ENCODE measurements at regions not wholly inside any gene's neighbourhood (a gene's known extent, or its start where the extent isn't known, plus 50 kb on each side); places are given as distances from the start of the nearest gene placed in this dataset.
"Not testable (repeated sequence)": the region's sequence is repeated elsewhere in the genome, so short reads cannot be mapped to it uniquely, and the experiment has no call there.

DNA sequence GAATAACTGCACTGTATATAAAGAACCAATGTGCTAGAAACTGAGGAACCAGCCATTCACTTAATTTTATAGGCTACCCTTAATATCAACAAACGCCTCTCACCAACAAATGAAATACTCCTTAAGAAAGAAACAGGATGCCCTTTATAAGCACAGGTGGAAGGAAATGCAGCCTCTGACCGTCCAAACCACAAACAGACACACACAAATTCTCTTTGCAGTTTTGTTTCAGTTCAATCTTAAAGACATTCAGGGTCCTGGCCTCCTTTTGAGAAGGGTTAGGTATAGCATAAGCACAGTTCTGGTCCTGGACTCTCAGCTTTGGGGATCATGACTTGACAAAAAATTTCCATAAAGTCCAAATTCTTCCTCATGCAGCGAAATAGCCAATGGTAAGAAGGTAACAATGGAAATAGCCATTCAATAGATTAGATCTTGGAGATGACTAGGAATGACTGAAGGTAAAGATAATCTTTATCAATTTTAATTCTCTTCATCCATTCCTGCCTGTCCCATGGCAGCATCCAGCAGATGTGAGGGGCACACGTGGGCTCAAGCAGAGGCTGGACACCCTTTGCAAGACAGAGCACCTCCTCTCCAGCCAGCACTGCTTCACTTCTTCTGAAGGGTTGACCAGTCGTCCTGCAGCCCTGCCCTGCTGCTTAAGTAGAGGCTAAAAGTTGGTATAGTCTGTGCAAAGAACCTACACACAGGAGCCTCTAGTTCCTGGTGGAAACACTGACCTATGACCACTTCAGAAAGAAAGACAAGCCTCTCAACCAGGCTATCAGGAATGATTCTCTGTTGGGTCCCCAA is 123.9 kb downstream of the CD83 start:
- no peaks in the 10 kb centered on the region for H3K9me3 ChIP-seq (ENCODE audit: low read depth)
- H4K20me1 ChIP-seq (ENCODE audit: insufficient read depth, poor library complexity, severe bottlenecking) = no peaks in the 10 kb centered on the region
- H3K27me3 ChIP-seq = no peaks in the 10 kb centered on the region
- TF ChIP-seq, protein P1, sequence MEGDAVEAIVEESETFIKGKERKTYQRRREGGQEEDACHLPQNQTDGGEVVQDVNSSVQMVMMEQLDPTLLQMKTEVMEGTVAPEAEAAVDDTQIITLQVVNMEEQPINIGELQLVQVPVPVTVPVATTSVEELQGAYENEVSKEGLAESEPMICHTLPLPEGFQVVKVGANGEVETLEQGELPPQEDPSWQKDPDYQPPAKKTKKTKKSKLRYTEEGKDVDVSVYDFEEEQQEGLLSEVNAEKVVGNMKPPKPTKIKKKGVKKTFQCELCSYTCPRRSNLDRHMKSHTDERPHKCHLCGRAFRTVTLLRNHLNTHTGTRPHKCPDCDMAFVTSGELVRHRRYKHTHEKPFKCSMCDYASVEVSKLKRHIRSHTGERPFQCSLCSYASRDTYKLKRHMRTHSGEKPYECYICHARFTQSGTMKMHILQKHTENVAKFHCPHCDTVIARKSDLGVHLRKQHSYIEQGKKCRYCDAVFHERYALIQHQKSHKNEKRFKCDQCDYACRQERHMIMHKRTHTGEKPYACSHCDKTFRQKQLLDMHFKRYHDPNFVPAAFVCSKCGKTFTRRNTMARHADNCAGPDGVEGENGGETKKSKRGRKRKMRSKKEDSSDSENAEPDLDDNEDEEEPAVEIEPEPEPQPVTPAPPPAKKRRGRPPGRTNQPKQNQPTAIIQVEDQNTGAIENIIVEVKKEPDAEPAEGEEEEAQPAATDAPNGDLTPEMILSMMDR (IDR thresholded peaks at IDR 0.05; ENCODE audit: poor library complexity) = no peak
- no peak for TF ChIP-seq EZH2phosphoT487 (IDR thresholded peaks at IDR 0.05; ENCODE audit: low read depth, severe bottlenecking, unreplicated experiment)
- no peaks in the 10 kb centered on the region for H3K4me1 ChIP-seq (ENCODE audit: insufficient read depth)
- no peaks in the 10 kb centered on the region for H3K9me2 ChIP-seq (replicated peaks; ENCODE audit: insufficient read depth)
- 80% methylated on average over 5 of the region's 5 CpGs for WGBS (ENCODE audit: low lambda C conversion rate, missing lambda C conversion rate)
- H2AFZ ChIP-seq = no peak overlapping the region
- no peaks in the 10 kb centered on the region for H3K36me3 ChIP-seq (replicated peaks; ENCODE audit: insufficient read depth, low read depth)
- no peak overlapping the region for H3K27ac ChIP-seq
- H3K79me2 ChIP-seq = no peaks in the 10 kb centered on the region
- DNase-seq (ENCODE audit: low spot score) = no peak
- H3K4me3 ChIP-seq = no peak overlapping the region
- no peak overlapping the region for H3K4me2 ChIP-seq

DNA sequence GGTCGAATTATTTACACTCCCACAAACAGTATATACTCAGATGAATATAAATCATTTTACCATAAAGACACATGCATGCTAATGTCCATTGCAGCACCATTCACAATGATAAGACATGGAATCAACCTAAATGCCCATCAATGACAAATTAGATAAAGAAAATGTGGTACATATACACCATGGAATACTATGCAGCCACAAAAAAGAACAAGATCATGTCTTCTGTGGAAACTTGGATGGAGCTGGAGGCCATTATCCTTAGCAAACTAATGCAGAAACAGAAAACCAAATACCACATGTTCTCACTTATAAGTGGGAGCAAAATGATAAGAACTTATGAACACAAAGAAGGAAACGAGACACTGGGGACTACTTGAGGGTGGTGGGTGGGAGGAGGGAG is 125.3 kb downstream of the CD83 start:
- not testable (repeated sequence) for H3K4me1 ChIP-seq (ENCODE audit: insufficient read depth); H3K79me2 ChIP-seq; H3K27ac ChIP-seq; H3K9me2 ChIP-seq (replicated peaks; ENCODE audit: insufficient read depth); DNase-seq (ENCODE audit: low spot score); H3K9me3 ChIP-seq (ENCODE audit: low read depth); H2AFZ ChIP-seq; H3K4me3 ChIP-seq; H4K20me1 ChIP-seq (ENCODE audit: insufficient read depth, poor library complexity, severe bottlenecking); H3K4me2 ChIP-seq; H3K36me3 ChIP-seq (replicated peaks; ENCODE audit: insufficient read depth, low read depth); H3K27me3 ChIP-seq
- whole genome bisulfite sequencing (ENCODE audit: low lambda C conversion rate, missing lambda C conversion rate) = 92% methylated on average over 2 of the region's 2 CpGs

DNA sequence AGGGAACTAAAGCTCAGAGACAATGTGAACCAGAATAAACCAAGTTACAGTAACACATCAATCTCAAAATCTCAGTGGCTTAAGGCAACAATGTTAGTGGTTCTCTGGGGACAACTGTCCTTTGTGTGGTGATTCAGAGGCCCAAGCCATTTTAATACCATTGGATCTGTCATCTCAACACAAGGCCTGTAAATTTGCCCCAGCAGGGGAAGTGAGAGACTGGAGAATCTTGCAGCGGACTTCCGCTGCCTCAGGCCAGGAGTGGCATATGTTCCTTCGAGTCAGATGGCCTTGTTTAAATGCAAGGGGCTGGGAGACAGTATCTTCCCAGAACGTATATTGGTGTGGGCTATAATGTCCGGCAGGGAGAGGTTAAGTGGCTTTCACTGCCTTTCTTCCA is 126.0 kb downstream of the CD83 start:
- Histone ChIP-seq H3K9me3 (ENCODE audit: low read depth) (no peaks in the 10 kb centered on the region), H3K4me1 (ENCODE audit: insufficient read depth) (no peaks in the 10 kb centered on the region), H3K36me3 (replicated peaks; ENCODE audit: insufficient read depth, low read depth) (no peaks in the 10 kb centered on the region), H3K9me2 (replicated peaks; ENCODE audit: insufficient read depth) (no peaks in the 10 kb centered on the region), H4K20me1 (ENCODE audit: insufficient read depth, poor library complexity, severe bottlenecking) (no peaks in the 10 kb centered on the region), H2AFZ (no peak overlapping the region), H3K27me3 (no peaks in the 10 kb centered on the region), H3K79me2 (no peaks in the 10 kb centered on the region), H3K27ac (no peak overlapping the region), H3K4me2 (no peak overlapping the region), H3K4me3 (no peak overlapping the region)
- 78% methylated on average over 5 of the region's 5 CpGs for WGBS (ENCODE audit: low lambda C conversion rate, missing lambda C conversion rate)
- no peak for DNase-seq (ENCODE audit: low spot score)
- TF ChIP-seq, protein P1 (IDR thresholded peaks at IDR 0.05; ENCODE audit: poor library complexity) = no peak
- TF ChIP-seq EZH2 (IDR thresholded peaks at IDR 0.05; ENCODE audit: borderline replicate concordance) = no peak
- no peak for TF ChIP-seq EZH2phosphoT487 (IDR thresholded peaks at IDR 0.05; ENCODE audit: low read depth, severe bottlenecking, unreplicated experiment)

DNA sequence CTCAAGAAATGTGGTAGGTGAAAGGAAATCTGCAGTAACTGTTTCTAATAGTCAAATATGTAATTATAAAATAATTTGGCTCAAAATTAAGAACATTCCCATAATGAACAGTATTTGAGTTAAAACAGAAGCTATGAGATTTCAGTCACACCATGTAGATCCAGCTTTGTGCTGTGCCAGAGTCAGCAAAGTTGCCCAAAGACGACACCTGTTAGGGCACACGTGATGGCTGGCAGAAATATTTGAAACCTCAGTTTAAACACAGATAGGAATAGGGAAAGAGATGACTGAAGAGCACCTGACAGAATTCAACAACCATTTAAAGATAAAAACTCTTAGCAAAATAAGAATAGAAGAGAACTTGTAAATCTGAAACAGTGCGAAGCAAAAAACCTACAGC is 129.3 kb downstream of the CD83 start:
- no peaks in the 10 kb centered on the region for H3K36me3 ChIP-seq (replicated peaks; ENCODE audit: insufficient read depth, low read depth)
- WGBS (ENCODE audit: low lambda C conversion rate, missing lambda C conversion rate) = 87% methylated on average over 3 of the region's 3 CpGs
- TF ChIP-seq, protein P1 (IDR thresholded peaks at IDR 0.05; ENCODE audit: poor library complexity) = no peak
- TF ChIP-seq EZH2phosphoT487 (IDR thresholded peaks at IDR 0.05; ENCODE audit: low read depth, severe bottlenecking, unreplicated experiment) = no peak
- no peak for TF ChIP-seq EZH2 (IDR thresholded peaks at IDR 0.05; ENCODE audit: borderline replicate concordance)

More for the DNA sequence above, 129.3 kb downstream of the CD83 start:
- Histone ChIP-seq H3K4me3 (no peak overlapping the region), H3K9me2 (replicated peaks; ENCODE audit: insufficient read depth) (no peaks in the 10 kb centered on the region), H4K20me1 (ENCODE audit: insufficient read depth, poor library complexity, severe bottlenecking) (no peaks in the 10 kb centered on the region), H3K27me3 (no peaks in the 10 kb centered on the region), H3K4me2 (no peak overlapping the region), H3K27ac (no peak overlapping the region), H3K79me2 (no peaks in the 10 kb centered on the region), H3K9me3 (ENCODE audit: low read depth) (no peaks in the 10 kb centered on the region), H3K4me1 (ENCODE audit: insufficient read depth) (no peaks in the 10 kb centered on the region), H2AFZ (no peak overlapping the region)
- DNase-seq (ENCODE audit: low spot score) = no peak
